ENCODE measurements at regions not wholly inside any gene's neighbourhood (a gene's known extent, or its start where the extent isn't known, plus 50 kb on each side); places are given as distances from the start of the nearest gene placed in this dataset.

GRCh38 chr13:90700340-90700739 is 647.1 kb upstream of the MIR17HG start:
- no peak for TF ChIP-seq TCF7L2 (IDR thresholded peaks at IDR 0.05; ENCODE audit: borderline replicate concordance, low read depth, low read length)
- no peak for TF ChIP-seq ZNF19 (tag by site-specific recombination; IDR thresholded peaks at IDR 0.05; ENCODE audit: low read depth)
- no peak for TF ChIP-seq CTCF (tag by site-specific recombination; IDR thresholded peaks at IDR 0.05)
- no peak for TF ChIP-seq ELK4 (IDR thresholded peaks at IDR 0.05; ENCODE audit: borderline replicate concordance, low read depth, low read length)
- no peak for TF ChIP-seq REST (tag by site-specific recombination; IDR thresholded peaks at IDR 0.05)
- no peak for TF ChIP-seq ZNF426 (tag by site-specific recombination; IDR thresholded peaks at IDR 0.05)
- TF ChIP-seq ZNF558 (tag by site-specific recombination; IDR thresholded peaks at IDR 0.05) = no peak
- TF ChIP-seq YY1 (tag by site-specific recombination; IDR thresholded peaks at IDR 0.05) = no peak

Data from HEK293 (cell line).